Amygdala (tissue), 56 donors: ENCODE measurements at regions not wholly inside any gene's neighbourhood (a gene's known extent, or its start where the extent isn't known, plus 50 kb on each side); places are given as distances from the start of the nearest gene placed in this dataset.

Source experiments
- DNase-seq, 56 donors: peaks; one replicate each; lab custom pipeline; 2025; lab: John Stamatoyannopoulos, UW

DNA sequence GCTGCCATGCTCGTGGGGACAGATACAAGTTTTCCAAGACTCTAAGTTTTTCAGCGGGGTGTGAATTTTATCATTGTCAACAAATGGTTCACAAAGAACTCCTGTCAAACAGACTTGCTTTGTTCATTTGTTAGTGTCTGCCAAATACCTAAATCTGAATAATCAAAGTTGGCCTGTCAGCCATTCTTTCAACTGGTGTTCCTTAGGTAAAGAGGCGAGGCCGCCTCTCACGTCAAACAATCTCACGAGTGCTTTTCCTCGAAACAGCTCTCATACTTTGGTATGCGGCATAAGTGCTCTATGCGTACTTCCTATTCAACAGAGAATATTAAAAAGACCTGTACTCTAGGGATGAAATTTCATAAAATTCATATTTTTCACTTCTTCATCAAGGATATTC, 51.4 kb upstream of the KANK4 start:
- DNase-seq: no peak

DNA sequence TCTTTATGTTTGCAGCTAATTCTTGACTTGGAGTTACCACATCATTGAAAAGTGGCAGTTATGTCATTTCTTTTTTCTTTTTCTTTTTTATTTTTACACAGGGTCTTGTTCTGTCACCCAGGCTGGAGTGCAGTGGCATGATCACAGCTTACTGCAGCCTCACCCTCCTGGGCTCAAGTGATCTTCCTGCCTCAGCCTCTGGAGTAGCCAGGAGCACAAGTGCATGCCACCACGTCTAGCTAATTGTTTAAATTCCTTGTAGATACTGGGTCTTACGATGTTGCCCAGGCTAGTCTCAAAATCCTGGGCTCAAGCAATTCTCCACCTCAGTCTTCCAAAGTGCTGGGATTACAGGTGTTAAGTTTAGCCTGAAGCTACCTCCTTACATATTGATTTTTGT, 52.1 kb upstream of the KANK4 start:
- no peak for DNase-seq

DNA sequence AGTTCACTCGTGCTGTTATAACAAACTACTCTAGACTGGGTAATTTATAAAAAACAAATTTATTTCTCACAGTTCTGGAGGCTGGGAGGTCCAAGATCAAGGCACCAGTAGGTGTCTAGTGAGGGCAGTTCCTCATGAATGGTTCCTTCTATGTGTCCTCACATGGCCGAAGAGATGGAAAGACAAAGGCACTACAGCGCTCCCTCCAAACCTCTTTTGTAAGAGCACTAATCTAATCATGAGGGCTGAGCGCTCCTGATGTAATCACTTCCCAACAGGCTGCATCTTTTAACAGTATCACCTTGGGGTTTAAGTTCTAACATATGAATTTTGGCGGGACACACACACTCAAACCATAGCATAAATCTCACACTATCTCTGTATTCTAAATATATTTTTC, 54.0 kb upstream of the KANK4 start:
- DNase-seq: no peak

DNA sequence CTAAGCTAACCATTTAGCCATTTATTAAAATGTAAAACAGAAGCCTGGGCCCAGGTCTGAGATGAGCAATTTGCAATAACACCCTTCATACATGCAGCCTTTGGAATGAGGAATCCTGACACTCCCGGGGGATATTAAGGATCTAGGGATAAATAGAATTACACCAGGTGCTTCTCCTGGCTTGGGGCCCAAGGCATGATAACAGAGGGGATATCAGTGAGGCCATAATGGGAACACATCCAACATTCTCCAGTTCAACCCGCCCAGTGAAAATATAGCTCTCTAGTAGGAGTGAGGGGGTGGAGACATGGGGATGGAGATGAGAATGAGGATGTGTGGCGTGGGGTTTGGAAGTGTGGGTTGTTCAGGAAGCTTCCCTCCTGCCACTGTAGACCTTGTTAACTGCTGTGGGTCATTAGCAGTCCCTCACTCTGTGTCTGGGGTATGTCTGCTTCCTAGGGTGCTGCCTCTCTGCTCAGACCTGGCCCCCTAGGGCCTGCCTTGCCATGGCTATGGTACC, 57.9 kb upstream of the KANK4 start:
- DNase-seq: no peak

DNA sequence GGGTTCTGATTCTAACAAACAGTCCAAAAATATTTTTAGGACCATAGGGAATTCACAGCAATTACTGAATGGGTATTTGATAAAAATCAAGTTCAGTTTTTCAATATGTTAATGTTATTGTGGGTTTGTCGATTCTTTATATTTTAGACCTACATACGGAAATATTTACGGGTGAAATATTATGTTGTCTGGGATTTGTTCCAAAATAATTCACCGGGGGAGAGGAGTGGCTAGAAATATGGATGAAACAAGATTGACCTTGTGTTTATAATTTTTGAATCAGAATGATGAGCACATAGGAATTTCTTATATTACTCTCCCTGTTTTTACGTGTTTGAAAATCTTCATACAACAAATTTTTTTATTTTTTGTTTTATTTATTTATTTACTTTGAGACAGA, 56.7 kb upstream of the USP1 start:
- no peak for DNase-seq

DNA sequence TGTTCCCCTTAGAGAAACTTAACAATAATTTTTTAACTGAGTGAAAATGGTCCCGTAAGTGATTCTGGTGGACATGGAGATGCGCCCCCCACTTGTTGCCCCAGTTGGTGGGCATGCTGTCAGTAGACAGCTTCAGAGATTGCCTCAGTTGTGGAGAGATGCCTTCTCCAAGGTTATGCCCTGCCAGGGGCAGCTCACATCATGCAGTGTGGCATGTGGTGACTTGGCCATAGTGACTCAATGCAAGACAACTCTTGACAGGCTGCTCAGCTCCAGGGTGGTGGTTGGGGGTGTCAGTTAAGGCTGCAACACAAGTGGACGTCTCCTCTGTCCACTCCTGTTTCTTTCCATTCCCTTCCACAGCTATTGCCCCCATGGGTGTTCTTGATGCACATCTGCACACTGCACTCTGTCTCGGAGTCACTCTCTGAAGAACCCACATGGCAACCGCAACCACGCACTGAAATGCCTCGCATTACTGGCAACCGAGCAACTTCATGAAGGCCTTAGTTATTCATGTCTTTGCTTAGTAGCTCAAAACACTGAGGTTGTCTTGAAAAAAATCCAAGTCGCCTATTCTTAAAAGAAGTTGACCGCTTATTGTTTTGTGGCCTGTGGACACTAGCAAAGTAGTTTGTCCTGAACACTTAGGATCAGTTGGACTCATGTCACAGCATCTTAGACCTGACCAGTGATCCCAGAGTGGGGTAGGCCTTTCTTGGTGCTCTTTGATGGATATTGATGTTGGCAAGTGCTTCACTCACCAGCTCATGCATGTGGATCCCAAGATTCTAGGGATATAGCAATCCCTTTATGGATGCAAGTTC, 54.8 kb upstream of the USP1 start:
- DNase-seq: no peak

DNA sequence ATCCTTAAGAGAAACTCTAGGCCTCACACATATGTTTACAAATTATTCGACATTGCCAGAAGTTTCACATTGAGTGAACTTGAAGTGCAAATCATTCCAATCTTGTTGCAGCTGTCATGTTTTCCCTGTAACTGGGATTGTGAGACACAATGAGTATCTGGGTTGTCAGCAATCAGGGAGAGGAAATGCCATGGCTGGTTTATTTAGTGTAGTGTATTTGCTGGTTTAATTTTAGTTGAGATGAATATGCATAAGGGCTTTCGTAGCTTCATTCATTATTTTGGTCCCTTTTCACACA, 54.2 kb upstream of the USP1 start:
- DNase-seq: no peak

DNA sequence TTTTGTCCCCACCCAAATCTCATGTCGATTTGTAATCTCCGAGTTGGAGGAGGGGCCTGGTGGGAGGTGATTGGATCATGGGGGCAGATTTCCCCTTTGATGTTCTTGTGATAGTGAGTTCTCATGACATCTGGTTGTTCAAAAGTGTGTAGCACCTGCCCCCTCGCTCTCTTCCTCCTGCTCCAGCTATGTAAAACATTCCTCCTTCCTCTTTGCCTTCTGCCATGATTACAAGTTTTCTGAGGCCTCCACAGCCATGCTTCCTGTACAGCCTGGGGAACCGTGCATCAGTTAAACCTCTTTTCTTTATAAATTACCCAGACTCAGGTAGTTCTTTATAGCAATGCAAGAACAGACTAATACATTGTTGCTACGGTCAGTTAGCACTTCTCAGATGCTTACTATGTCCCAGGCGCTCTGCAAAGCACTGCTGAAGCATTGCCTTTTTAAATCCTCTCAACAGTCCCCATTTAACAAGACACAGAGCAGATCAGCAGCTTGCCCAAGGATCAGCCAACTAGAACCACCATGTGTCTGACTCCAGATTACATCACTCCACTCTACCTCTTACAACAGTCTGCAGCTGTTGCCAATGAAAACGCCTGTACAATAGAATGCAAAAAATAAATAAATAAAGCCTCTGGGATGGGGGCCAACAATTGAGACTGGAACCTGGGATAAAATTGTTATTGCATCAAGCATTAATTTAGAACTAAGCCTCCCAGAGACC, 52.4 kb upstream of the USP1 start:
- DNase-seq: peak in 2 of 56 donors; percentile 7 to 27

DNA sequence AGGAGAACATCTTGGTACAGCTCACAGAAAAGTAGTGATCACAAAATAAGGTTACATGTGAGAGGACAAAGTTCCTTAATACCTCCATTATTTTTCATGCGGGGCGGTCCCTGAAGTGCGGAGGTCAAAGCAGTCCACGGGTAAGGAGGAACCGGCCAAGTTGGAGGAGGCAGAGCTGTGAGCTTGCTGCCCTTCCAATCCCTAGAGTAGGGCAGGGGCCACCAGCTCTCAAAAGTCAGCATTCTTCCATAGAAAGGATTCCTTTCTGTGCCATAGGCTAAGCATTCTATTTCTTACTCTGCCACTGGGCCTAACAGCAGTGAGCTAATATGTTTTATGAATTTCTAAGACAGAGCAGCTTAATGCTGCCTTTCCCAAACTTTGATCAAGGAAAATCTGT, 50.9 kb upstream of the USP1 start:
- DNase-seq: no peak

DNA sequence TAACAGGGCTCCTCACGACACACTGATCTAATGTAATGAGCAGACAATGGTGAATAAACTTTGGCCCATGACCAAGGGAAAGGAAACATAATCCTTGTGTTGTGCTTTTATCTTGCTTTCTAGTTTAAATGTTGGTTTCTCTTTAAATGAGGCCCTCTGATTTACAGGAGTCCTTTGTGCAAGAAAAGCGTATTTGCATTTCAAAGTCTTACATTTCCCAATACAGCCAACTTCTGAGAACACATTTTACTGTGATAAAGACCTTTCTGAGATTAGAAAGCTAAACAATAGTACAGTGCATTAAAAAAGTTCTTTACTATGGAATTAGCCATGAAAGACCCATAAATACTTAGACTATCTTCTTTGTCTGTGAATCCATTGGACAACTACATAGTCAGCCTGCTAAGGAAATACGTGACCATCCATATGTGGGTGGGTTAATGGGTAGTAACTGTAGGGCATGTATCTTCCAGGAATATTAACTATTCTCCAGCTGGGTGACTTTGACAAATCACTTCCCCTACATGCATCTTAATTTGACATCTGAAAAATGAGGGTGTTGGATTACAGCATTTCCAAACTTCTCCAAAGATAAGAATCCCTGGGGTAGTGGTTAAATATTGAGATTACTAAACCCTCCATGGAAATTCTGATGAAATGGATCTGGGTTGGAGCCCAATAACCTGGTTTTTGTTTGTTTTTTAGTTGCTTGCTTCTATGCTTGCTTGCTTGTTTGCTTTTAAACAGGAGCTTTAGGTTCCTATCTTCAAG, 50.3 kb upstream of the USP1 start:
- no peak for DNase-seq
